Activated CD4-positive, alpha-beta T cell treated with anti-CD3 and anti-CD28 coated beads, Interleukin-2, amount 50 U/mL, for 16 hours (primary cell): ENCODE measurements at regions not wholly inside any gene's neighbourhood (a gene's known extent, or its start where the extent isn't known, plus 50 kb on each side); places are given as distances from the start of the nearest gene placed in this dataset.
"Not testable (repeated sequence)": the region's sequence is repeated elsewhere in the genome, so short reads cannot be mapped to it uniquely, and the experiment has no call there.

Experiments used
- DNase-seq: peaks from one replicate; pipeline ENCODE4 v3.0.0-alpha.2; 2020

GRCh38 chr1:10943041-10943440 is 69.4 kb upstream of the TARDBP start:
- no peak for DNase-seq

- DNase-seq, result no peak
These were observed 68.3 kb upstream of the TARDBP start for GRCh38 chr1:10943991-10944730.

- no peak for DNase-seq
These were observed 66.4 kb upstream of the TARDBP start for GRCh38 chr1:10945991-10946509.

GRCh38 chr1:10947181-10947580 is 65.3 kb upstream of the TARDBP start:
- DNase-seq, result no peak

- DNase-seq, result no peak
These were observed 64.6 kb upstream of the TARDBP start for GRCh38 chr1:10947691-10948462.

- DNase-seq, result no peak
These were observed 64.0 kb upstream of the TARDBP start for GRCh38 chr1:10948463-10948775.

- DNase-seq, result no peak
These were observed 61.9 kb upstream of the TARDBP start for GRCh38 chr1:10950316-10951172.

GRCh38 chr1:10951298-10951697 is 61.2 kb upstream of the TARDBP start:
- DNase-seq, result not testable (repeated sequence)

- no peak for DNase-seq
These were observed 60.5 kb upstream of the TARDBP start for GRCh38 chr1:10951961-10952360.

GRCh38 chr1:10953505-10954193 is 58.8 kb upstream of the TARDBP start:
- DNase-seq, result no peak

GRCh38 chr1:10957133-10957532 is 55.3 kb upstream of the TARDBP start:
- DNase-seq, result no peak

- DNase-seq, result no peak
These were observed 53.8 kb upstream of the TARDBP start for GRCh38 chr1:10958614-10959013.

GRCh38 chr1:10960411-10961299 is 51.8 kb upstream of the TARDBP start:
- DNase-seq, result peak; percentile 84

GRCh38 chr1:10961300-10961833 is 51.1 kb upstream of the TARDBP start:
- no peak for DNase-seq

- DNase-seq, result no peak
These were observed 50.0 kb upstream of the TARDBP start for GRCh38 chr1:10962483-10962882.
